HG03064 (cell line): ENCODE measurements at regions not wholly inside any gene's neighbourhood (a gene's known extent, or its start where the extent isn't known, plus 50 kb on each side); places are given as distances from the start of the nearest gene placed in this dataset.

ENCODE experiments used
- ATAC-seq: cut with Tn5 transposase; IDR thresholded peaks from one replicate; pipeline ENCODE4 v1.9.1; 2021; ENCODE audit warnings: low read depth; ENCODE audit not compliant: unreplicated experiment

DNA sequence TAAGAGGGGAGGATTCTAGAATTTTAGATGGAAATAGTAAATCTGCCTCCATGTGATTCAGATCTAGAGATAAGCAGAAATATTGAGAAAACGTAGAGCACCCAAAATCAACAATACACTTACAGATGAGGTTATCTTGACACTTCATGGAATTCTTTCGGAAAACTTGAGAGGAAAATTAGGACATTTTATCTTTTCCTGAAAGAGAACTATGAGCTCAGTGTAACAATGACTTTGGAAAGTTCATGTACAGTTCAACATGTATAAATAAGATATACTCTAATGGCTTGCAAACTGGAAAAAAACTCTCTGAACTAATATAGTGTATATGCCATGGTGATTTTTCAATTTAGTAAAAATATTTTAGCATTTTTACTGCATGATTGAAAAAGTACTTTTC is 338.1 kb upstream of the NEGR1 start:
- no peak for ATAC-seq

DNA sequence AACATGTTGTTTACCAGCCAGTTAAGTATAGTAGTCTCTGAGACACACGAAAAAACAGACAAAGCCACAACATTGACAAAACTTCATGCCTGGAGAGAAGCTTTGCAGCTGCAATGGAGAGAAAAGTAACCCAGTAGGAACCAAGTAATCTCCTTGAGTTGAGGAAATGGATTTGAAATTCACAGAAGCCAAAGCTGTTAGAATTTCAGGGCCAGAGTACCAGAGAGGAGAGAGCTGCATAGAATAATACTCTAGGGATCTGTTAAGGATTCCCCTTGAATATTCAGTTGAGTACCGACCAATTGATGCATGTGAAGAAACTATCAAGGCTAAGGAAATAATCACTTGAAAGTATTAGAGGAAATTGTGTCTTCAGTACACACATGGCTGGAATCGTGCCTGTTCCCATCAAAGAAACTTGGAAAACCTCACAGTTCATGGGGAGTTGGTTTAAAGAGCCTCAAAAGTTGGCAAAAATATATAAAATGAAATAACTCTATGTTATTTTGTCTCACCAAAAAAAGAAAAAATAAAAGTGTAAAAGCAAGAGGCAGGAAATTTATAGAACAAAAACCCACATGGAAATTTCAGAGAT is 324.0 kb upstream of the NEGR1 start:
- ATAC-seq: no peak

DNA sequence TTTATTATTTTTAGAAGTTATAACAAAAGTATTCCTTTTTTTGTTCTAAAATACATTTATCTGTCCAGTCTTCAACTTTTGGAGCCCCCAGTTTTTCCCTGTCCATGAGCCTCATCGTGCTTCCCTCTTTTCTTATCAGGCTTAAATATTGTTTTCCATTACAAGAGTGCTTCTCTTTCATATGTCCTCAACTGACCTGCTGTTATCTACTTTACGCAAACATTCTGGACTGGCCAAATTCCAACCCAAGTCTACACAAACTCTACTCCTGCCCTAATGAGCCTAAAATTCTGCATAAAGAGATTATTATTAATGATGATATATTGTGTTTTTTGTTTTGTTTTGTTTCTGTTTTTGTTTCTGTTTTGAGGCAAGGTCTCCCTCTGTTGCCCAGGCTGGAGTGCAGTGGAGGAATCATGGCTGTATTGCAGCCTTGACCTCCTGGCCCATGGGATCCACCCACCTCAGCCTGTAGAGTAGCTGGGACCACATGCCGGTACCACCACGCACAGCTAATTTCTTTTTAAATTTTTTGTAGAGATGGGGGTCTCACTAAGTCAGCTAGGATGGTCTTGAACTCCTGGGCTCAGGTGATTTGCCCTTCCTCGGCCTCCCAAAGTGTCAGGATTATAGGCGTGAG is 318.8 kb upstream of the NEGR1 start:
- ATAC-seq: no peak

GRCh38 chr1:72586023-72586685 is 303.8 kb upstream of the NEGR1 start:
- ATAC-seq: no peak

DNA sequence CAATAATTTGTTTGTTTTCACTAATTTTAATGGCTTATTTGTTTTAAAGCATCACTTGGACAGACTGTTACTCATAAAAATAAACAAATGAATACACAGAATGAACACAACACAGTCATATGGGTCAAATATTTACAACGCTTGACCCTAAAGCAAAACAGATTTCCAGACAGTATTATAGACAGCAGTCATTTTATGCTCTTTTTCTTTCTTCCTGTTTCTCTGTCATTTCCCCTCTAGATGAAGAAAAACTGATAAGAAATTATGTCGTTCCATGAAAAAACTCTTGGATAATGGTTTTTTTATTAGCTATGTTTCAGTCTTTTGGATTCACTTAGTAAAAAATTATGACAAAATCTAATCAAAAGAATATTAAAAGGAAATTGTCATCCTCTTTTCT is 297.3 kb upstream of the NEGR1 start:
- no peak for ATAC-seq

- no peak for ATAC-seq
Measured at GRCh38 chr1:72570815-72571214, 288.5 kb upstream of the NEGR1 start.

DNA sequence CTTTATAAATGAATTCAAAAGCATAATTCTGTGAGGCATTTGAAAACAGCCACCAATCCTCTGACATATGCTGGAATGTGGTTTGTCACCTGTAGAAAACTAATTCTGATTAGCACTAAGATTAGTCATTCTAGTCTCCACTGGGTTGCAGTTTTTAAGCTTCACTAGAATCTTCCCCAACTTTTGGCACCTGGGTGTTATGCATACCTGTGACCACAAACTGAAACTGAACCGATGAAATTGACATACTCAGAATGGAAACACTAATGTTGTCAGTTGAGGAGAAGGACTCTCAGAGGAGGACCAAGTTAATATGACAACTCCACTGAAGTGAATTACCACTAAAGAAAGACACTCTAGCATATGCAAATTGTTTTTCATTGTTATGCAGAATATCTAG is 285.8 kb upstream of the NEGR1 start:
- peak; percentile 69 for ATAC-seq

DNA sequence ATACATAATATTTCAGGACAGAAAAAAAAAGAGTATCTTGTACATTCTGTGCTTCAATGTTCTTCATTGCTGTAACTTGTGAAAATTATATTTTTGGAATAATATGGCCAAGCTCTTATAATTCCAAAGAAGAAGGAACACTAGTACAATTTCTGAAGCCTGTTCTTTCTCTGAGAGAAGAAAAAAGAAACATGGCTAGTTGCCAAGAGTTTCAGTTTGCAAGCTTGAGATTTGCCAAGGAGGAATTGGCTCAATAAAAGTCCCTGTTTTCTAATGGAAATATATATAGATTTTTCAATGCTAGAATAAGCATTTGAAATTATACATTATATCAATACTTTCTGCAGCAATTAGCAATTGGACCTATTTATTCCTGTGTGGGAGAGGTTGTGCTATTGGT is 285.2 kb upstream of the NEGR1 start:
- no peak for ATAC-seq

DNA sequence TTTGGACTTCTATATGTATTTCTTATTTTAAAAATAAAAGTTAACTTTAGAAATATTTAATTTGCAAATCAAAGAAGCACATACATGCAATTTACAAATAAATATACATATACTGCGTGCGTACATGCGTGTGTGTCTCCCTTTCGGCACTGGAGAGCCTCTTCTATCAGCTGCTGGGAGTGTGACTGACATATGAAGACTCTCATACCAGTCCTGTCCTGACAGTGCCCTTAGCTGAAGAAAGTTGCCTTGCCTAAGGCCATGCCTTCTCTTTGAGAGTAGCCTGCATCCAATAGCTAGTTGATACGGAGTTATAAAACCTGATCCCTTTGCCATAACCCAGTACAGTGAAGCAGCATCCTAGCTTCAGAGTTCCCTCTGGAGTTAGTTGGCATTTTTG is 282.4 kb upstream of the NEGR1 start:
- no peak for ATAC-seq

- ATAC-seq: no peak
Measured at GRCh38 chr1:72557446-72558049, 275.2 kb upstream of the NEGR1 start.

GRCh38 chr1:72547412-72547811 is 265.1 kb upstream of the NEGR1 start:
- no peak for ATAC-seq

DNA sequence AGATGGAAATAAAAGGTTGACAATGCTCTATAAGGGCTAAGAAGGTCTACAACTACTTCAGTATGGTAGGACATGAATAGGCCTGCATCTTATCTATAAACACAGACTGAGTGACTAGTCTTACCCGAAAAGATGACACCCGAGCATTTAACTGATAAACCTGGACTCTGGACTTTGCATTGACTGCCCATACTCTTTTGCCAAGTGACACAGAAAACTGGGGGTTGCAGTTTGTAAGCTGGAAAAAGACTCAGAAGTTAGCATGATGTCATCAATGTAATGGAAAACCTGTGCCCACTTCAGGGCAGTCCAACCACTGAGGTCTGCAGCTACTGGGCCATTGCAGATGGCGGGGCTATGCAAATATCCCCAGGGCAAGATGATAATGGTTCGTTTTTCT is 258.3 kb upstream of the NEGR1 start:
- no peak for ATAC-seq

DNA sequence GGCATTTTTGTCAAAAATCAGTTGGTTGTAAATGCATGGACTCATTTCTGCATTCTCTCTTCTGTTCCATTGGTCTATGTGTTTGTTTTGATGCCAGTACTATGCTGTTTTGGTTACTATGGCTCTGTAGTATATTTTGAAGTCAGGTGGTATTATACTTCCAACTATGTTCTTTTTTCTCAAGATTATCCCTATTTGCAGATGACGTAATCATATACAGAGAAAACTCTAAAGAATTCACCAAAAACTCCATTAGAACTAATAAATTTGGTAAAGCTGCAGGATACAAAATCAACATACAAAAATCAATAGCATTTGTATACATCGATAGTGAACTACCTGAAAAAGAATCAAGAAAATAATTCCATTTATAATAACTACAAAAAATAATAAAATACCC is 253.1 kb upstream of the NEGR1 start:
- ATAC-seq: no peak

DNA sequence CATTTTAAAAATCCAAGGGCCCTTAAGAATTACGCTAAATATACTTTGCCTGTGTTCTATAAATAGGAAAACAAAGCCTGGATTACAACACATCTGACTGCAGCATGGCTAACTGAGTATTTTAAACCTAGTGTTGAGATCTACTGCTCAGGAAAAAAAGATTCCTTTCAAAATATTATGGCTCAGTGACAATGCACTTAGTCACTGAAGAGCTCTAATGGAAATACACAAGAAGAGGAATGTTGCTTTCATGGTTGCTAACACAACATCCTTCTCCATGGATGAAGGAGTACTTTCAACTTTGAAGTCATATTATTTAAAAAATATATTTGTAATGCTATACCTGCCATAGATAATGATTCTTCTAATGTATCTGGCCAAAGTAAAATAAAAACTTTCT is 248.3 kb upstream of the NEGR1 start:
- no peak for ATAC-seq

DNA sequence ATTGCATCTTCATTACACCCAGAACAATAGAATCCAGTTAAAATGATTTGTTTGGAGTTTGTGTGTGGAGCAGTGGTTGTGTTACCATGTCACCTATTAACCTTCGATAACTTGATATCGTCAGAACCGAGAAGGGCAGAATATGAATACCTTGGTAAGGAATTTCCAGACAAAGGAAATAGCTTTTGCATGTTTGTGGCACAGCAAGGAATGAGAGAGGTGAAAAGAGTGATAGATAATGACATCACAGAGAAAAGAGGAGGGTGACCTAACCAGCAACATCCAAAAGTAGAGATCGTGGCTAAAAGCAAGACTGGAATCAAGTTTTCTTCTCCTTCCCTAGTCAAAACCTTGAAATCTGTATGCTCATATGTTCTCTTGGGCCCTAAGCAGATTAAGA is 244.6 kb upstream of the NEGR1 start:
- ATAC-seq: no peak

- ATAC-seq: no peak
Measured at GRCh38 chr1:72524021-72524420, 241.7 kb upstream of the NEGR1 start.

DNA sequence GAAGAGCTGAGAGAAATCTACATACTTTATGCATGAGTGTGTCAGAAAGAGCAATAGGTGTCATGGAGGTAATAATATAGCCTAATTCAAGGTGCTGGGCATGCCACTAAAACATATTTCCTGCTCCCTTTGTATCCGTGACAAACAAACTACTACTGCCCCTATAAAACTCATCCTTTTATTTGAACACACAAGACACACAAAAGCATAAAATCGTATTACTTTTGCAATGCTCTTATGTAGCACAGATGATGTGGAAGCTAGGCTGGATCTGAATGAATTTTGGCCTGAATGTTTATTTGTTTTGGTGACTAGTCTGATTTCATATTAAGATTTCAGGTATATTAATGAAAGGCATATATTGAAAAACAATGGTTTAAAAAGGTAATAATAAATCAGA is 239.3 kb upstream of the NEGR1 start:
- no peak for ATAC-seq

DNA sequence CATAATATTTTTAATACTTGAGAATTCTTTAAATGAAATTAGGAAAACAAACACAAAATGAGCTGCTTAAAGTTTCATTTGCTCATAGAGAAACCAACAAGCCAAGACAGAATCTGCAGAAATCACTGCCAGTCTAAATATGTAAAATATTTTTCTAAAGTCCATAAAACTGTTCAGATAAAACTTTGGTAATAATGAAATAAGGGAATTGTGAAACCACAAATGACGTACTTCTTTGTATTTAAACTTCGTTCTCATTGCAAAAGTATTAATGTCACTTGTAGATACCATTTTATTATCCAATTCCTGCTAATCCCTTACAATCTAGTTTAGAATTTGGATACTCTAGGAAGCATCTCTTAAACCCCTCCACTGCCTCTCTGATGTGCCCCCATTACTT is 234.5 kb upstream of the NEGR1 start:
- no peak for ATAC-seq

DNA sequence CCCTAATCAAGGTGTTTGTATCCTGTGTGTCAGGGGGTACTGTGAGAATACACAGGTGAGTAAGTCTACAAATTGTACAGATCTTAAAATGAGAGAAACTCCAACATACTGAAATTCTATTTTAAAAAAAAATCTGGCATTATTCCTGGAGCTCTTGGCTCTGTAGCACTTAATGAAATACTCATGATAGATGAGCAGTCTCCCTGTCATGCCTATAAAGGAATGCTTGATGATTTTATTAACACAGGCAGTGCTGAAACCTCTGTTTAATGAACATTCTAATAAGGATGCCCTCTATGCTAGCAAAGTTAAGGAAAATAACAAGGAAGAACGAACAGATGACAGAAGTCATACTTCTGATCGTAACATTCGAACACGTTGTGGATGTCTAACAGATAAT is 233.9 kb upstream of the NEGR1 start:
- ATAC-seq: no peak

DNA sequence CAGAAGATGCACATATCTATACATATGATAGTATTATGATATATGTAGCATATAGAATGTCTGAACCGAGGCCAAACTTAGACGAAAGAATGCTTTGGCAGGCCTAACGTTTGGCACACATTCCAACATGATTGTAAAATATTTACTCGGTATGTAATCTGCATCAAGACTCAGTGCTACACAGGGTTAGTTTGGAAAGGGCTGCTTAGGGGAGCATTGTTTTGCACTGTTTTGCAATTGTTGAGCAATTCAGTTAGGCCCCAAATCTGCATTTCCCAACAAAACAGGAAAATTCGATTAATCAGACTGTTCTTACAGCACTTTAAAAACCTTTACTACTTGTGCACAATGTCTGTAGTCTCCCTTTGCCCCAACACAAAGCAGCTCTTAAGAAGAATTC is 216.0 kb upstream of the NEGR1 start:
- no peak for ATAC-seq

DNA sequence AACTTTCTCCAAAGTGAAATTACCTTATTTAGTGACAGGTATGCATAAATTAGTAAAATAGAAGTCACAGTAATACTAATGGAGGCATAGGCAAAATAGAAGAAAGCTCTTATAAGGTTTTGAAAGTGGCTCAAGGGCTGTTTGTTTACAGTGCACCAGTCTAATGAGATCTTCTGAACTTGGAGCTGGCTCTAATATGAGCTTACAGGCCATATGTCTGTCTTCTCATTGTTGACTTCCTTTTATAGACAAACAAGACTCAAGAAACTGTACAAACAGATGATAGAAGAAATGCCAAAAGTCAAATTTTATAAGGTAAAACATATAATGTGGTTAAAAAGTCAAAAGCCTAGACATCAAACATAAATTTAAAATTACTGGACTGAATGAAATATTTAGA is 207.5 kb upstream of the NEGR1 start:
- no peak for ATAC-seq

DNA sequence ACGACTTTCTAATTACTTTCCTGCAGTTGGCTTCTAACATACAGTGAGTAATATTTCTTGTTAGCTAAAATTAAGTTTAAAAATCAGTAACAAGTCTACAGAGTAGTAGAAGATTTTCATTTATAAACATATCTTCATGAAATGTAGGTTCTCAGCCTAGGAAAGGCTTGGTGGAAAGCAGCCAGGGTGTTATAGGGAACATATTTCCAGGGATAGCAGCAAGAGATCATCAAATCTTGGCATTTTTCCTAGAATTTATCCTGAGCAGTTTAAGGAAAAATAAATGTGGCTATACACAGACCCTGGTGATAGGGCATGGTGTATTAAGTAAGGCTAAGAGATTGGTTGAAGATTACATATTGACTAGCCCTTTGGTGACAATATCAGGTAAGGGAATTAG is 203.5 kb upstream of the NEGR1 start:
- no peak for ATAC-seq
